SK-N-MC (cell line): ENCODE measurements at regions not wholly inside any gene's neighbourhood (a gene's known extent, or its start where the extent isn't known, plus 50 kb on each side); places are given as distances from the start of the nearest gene placed in this dataset.

Experiments used
- EZH2 ChIP-seq: fragments of 200-600 bp; sonication (generic); IDR thresholded peaks from one replicate; pipeline ENCODE4 v1.6.1; 2017; ENCODE audit warnings: antibody characterized with exemption
- POLR2AphosphoS5 ChIP-seq: IDR thresholded peaks from 2 replicates; pipeline ENCODE4 v1.6.1; 2012; ENCODE audit warnings: mild to moderate bottlenecking, low read depth, low read length, borderline replicate concordance

DNA sequence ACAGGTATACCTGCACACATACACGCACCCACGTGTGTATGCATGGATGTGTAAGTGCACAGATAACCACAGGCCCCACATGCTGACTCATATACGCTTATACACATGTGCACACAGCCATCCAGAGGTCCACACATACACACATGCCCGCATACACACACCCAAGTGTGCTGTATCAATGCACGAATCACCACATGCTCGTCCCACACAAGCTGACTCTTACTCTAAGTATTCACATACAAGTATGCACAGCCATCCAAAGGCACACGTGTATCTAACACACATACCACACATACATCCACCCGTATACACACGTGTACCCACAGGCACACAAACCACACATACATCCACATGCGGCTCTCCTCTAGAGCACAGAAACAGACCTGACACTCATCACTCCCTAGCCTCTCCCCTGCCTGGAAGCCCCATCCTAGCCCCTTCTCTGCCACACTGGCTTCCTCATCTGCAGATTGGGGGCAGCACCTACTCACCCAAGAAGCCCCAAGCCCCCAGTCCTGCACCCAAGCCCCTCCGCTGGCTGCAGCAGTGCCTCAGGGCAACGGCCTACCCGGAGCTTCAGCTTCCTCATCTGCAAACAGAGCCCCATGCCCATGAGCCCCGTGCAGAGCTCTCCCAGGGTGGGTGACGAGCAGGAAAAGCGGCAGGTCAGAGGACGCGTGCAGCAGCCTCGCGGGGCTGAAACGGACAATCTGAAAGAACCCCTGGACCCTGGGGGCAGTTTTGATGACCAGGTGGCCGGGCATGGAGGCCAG lies 105.4 kb downstream of the NCOR2 start:
- TF ChIP-seq POLR2AphosphoS5 = no peak
- TF ChIP-seq EZH2 = no peak
